Left ventricle myocardium inferior (tissue), 1 donor: ENCODE measurements at regions not wholly inside any gene's neighbourhood (a gene's known extent, or its start where the extent isn't known, plus 50 kb on each side); places are given as distances from the start of the nearest gene placed in this dataset.
A peak's percentile ranks its signal among the peaks of the same experiment; 100 is the strongest.

Source experiments
- DNase-seq: peaks from one replicate; pipeline ENCODE4 v3.0.0-alpha.2; 2020
- H3K27ac ChIP-seq: fragments of 200-600 bp; replicated peaks from 2 replicates; pipeline ENCODE4 v1.8.0; 2021
- H3K27me3 ChIP-seq: fragments of 200-600 bp; 2 replicates; pipeline ENCODE4 v1.8.0; 2021; ENCODE audit warnings: low read depth
- H3K36me3 ChIP-seq: fragments of 200-600 bp; 2 replicates; pipeline ENCODE4 v1.8.0; 2021
- H3K4me1 ChIP-seq: fragments of 200-600 bp; 2 replicates; pipeline ENCODE4 v1.8.0; 2021
- H3K4me3 ChIP-seq: fragments of 200-600 bp; 2 replicates; pipeline ENCODE4 v1.8.0; 2021; ENCODE audit warnings: mild to moderate bottlenecking, moderate library complexity
- H3K9me3 ChIP-seq: fragments of 200-600 bp; replicated peaks from 2 replicates; pipeline ENCODE4 v1.8.0; 2021
- CTCF ChIP-seq: fragments of 200-600 bp; IDR thresholded peaks from 2 replicates; pipeline ENCODE4 v1.8.0; 2021; ENCODE audit warnings: antibody characterized with exemption, mild to moderate bottlenecking, borderline replicate concordance
- intact Hi-C: fragments of 100-400 bp; cut with micrococcal nuclease; formaldehyde crosslinking; loops from one replicate; pipeline ENCODE4 v1.11.0; 2022
- donor health status: DM: no; HTN: yes; CAD: no; lungs with severe emphysema.

DNA sequence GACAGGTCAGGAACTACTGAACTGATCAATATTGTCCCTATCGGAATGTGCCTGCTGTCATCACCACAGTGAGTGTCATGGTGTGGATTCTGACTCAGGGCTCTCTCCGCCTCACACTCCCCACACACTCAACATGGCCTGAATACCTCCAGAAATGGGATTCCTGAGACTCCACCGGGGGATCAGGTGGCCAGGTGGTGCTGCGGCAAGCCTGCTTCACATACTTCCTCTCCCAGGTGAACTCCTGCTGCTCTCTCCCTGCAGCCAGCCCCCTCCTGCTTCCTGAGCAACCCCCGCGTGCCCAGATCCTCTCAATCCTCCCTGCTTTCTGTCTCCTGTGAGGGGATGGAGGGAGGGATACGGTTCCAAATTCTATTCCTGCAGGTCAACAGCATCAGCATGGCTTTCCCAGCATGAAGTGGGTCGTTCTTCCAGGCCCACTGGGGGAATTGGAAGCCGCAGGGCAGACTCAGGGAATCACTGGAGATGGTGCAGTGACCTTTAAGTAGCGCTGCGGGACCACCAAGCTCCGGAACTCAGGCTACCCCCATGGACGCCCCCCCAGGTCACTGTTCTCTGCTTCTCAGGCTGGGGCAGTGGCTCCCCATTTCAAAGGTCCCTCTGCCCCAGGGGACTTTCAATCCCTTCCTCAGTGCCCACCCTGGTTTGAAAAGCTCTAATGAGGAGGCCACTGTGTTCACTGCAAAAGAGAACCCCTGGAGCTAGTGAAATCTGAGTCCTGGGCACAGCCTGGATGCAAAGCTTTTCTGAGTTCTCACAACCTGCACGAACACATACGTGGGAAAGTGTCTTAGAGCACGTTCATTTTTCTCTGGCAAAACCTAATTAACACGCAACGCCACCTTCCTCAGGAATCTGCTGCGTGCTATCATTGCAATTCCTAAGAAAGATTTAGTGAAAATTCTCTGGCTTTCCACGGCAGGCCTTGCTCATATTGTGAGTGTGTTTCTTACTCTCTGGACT, 168.4 kb downstream of the ZFP36L2 start:
- Histone ChIP-seq H3K9me3 (peaks cover 12% of the 10 kb centered on the region), H3K27me3 (no peaks in the 10 kb centered on the region), H3K27ac (no peak overlapping the region), H3K36me3 (no peaks in the 10 kb centered on the region), H3K4me3 (no peak overlapping the region), H3K4me1 (peaks cover 41% of the 10 kb centered on the region)
- intact Hi-C loops, result no loop called here
- TF ChIP-seq CTCF, result no peak
- DNase-seq, result no peak

GRCh38 chr2:43057026-43057741, 169.2 kb downstream of the ZFP36L2 start:
- DNase-seq, result peak; percentile 68
- intact Hi-C loops, result no loop called here

DNA sequence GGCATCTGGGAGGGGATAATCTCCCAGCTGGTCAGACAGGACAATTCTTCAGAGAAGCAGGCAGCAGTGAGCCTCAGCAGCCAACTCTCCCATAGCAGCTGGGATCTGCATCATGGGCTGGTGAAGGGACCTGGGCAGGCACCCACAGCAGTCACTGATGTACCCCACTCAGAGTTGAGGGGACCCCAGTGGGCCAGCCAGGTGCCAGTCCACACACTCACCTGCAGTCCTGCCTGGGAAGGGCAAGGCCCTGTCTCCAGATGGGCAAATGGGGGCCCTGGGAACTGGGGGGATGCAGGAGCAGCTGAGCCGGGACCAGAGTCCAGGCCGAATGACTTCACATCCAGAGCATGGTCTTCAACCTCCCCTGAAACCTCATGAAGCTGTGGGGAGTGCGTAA, 170.4 kb downstream of the ZFP36L2 start:
- intact Hi-C loops, result no loop called here
- no peaks in the 10 kb centered on the region for H3K9me3 ChIP-seq
- DNase-seq, result no peak

More at GRCh38 chr2:43057026-43057741, 169.2 kb downstream of the ZFP36L2 start:
- no peaks in the 10 kb centered on the region for H3K27me3 ChIP-seq
- no peak overlapping the region for H3K27ac ChIP-seq
- H3K4me3 ChIP-seq, result no peak overlapping the region
- H3K36me3 ChIP-seq, result no peaks in the 10 kb centered on the region
- H3K4me1 ChIP-seq, result peaks cover 41% of the 10 kb centered on the region
- TF ChIP-seq CTCF, result no peak
- H3K9me3 ChIP-seq, result peaks cover 9% of the 10 kb centered on the region

GRCh38 chr2:43055086-43055912, 171.1 kb downstream of the ZFP36L2 start:
- no peak overlapping the region for H3K4me3 ChIP-seq
- H3K36me3 ChIP-seq, result no peaks in the 10 kb centered on the region
- intact Hi-C loops, result no loop called here
- H3K27me3 ChIP-seq, result no peaks in the 10 kb centered on the region
- no peak for DNase-seq
- no peaks in the 10 kb centered on the region for H3K9me3 ChIP-seq
- peaks cover 51% of the 10 kb centered on the region for H3K4me1 ChIP-seq
- no peak for TF ChIP-seq CTCF
- no peak overlapping the region for H3K27ac ChIP-seq

More for the DNA sequence above, 170.4 kb downstream of the ZFP36L2 start:
- Histone ChIP-seq H3K4me1 (peaks cover 46% of the 10 kb centered on the region), H3K27me3 (no peaks in the 10 kb centered on the region), H3K36me3 (no peaks in the 10 kb centered on the region), H3K27ac (no peak overlapping the region), H3K4me3 (no peak overlapping the region)
- no peak for TF ChIP-seq CTCF

DNA sequence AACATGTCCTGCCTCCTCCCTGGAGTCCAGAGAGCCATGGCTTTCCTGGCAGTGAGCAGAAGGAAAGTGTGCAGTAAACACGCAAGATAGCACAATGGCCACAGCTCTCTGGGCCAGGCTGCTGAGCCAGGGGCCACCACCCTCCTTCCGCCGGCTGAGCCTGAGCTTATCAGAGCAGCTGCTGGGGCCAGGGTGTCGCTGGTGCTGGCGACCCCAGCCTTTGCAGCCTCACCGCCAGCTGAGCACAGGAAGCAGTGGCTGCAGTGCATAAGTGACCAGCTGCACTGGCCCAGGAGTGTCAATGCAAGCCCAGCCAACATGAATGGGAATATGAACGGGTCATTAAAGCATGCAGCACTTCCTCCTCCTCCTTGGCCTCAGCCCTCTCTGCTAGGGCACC, 172.0 kb downstream of the ZFP36L2 start:
- H3K4me3 ChIP-seq, result no peak overlapping the region

More for the DNA sequence above, 172.0 kb downstream of the ZFP36L2 start:
- no peak for TF ChIP-seq CTCF
- Histone ChIP-seq H3K9me3 (no peaks in the 10 kb centered on the region), H3K4me1 (peaks cover 46% of the 10 kb centered on the region), H3K27me3 (no peaks in the 10 kb centered on the region), H3K36me3 (no peaks in the 10 kb centered on the region), H3K27ac (no peak overlapping the region)
- DNase-seq, result no peak
- intact Hi-C loops, result no loop called here
